ENCODE measurements at regions not wholly inside any gene's neighbourhood (a gene's known extent, or its start where the extent isn't known, plus 50 kb on each side); places are given as distances from the start of the nearest gene placed in this dataset.

DNA sequence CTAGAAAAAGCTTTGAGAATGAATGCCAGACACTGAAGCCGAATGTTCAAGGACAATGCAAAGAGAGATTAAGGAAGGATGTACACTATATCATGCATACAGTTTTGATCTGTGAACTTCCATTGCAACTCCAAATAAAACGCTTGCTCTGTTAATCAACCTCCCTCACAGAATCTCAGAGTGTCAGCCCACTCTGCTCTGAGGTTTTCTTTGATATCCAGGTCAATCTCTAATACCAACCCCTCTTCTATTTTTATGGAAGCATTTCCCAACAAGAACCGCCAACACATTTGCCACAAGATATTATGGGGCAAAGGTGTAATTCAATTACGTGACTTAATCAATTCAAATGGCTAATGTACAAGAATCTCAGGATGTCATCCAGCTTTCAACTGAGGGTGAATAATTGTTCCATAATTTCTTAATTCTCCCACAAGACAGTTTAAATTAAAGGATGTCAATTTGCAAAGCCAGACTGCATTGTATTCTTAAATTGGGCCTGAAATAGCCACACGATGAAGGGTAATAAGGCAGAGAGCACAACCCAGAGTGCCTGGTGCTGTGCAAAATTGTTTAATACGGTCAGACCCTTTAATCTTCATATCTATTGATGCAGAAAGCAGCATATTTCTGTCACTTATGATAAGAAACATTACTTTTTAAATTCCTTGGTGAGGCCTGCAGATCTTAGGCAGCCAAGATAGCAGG, 459.2 kb upstream of the DAB1 start:
- intact Hi-C loops (cut with micrococcal nuclease; ENCODE audit: unreplicated experiment) = no loop called here
- TF ChIP-seq EZH2 (IDR thresholded peaks at IDR 0.05; ENCODE audit: borderline replicate concordance, low read depth, low read length, poor library complexity, severe bottlenecking) = no peak
- TF ChIP-seq, protein P1, sequence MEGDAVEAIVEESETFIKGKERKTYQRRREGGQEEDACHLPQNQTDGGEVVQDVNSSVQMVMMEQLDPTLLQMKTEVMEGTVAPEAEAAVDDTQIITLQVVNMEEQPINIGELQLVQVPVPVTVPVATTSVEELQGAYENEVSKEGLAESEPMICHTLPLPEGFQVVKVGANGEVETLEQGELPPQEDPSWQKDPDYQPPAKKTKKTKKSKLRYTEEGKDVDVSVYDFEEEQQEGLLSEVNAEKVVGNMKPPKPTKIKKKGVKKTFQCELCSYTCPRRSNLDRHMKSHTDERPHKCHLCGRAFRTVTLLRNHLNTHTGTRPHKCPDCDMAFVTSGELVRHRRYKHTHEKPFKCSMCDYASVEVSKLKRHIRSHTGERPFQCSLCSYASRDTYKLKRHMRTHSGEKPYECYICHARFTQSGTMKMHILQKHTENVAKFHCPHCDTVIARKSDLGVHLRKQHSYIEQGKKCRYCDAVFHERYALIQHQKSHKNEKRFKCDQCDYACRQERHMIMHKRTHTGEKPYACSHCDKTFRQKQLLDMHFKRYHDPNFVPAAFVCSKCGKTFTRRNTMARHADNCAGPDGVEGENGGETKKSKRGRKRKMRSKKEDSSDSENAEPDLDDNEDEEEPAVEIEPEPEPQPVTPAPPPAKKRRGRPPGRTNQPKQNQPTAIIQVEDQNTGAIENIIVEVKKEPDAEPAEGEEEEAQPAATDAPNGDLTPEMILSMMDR (conservative IDR thresholded peaks at IDR 0.05; ENCODE audit: low read depth, low read length) = no peak
- peaks cover 25% of the 10 kb centered on the region for H3K4me1 ChIP-seq (ENCODE audit: insufficient read depth, low read length, poor library complexity, severe bottlenecking)
- no peak overlapping the region for H3K4me3 ChIP-seq (ENCODE audit: low read depth, low read length, poor library complexity, severe bottlenecking)
- H3K9me3 ChIP-seq (ENCODE audit: low read depth, low read length, poor library complexity, severe bottlenecking) = no peaks in the 10 kb centered on the region
- CTCF ChIA-PET = no interaction called here
- H3K27me3 ChIP-seq (replicated peaks; ENCODE audit: insufficient read depth, low read depth, low read length, poor library complexity) = no peaks in the 10 kb centered on the region
- H3K36me3 ChIP-seq (ENCODE audit: insufficient read depth, low read length, poor library complexity, severe bottlenecking) = no peaks in the 10 kb centered on the region
- POLR2A ChIA-PET (ENCODE audit: low non-redundant PET) = no interaction called here
- no TSS peak for BruUV-seq (replicated peaks)
- DNase-seq (ENCODE audit: low spot score) = no peak
- no peak overlapping the region for H3K27ac ChIP-seq (ENCODE audit: low read depth, low read length, poor library complexity, severe bottlenecking)

DNA sequence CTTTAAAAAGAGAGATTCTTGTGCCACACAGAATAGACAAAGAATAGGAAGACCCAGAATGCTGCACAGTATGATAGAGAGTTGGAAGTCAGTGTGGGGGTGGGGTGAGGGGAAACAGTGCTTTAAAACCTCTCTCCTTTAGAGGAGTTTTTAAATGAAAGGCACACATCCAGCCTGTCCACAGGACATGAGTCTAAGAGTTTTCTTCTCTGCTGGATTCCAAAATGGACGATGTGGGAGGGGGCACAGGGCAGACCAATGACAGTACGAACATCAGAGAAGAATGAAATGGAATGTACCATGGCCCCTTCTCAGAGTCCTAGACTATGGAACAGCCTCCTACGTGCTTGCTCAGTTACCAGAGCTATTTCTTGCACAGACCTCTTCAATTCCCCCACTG, 458.2 kb upstream of the DAB1 start:
- Histone ChIP-seq H3K9me3 (ENCODE audit: low read depth, low read length, poor library complexity, severe bottlenecking) (no peaks in the 10 kb centered on the region), H3K27ac (ENCODE audit: low read depth, low read length, poor library complexity, severe bottlenecking) (no peak overlapping the region), H3K36me3 (ENCODE audit: insufficient read depth, low read length, poor library complexity, severe bottlenecking) (no peaks in the 10 kb centered on the region), H3K4me3 (ENCODE audit: low read depth, low read length, poor library complexity, severe bottlenecking) (no peak overlapping the region), H3K4me1 (ENCODE audit: insufficient read depth, low read length, poor library complexity, severe bottlenecking) (peaks cover 17% of the 10 kb centered on the region), H3K27me3 (replicated peaks; ENCODE audit: insufficient read depth, low read depth, low read length, poor library complexity) (no peaks in the 10 kb centered on the region)
- no peak for TF ChIP-seq EZH2 (IDR thresholded peaks at IDR 0.05; ENCODE audit: borderline replicate concordance, low read depth, low read length, poor library complexity, severe bottlenecking)
- TF ChIP-seq, protein P1 (conservative IDR thresholded peaks at IDR 0.05; ENCODE audit: low read depth, low read length) = no peak
- no peak for DNase-seq (ENCODE audit: low spot score)
- BruUV-seq (replicated peaks) = no TSS peak
- POLR2A ChIA-PET (ENCODE audit: low non-redundant PET) = no interaction called here
- CTCF ChIA-PET = no interaction called here
- intact Hi-C loops (cut with micrococcal nuclease; ENCODE audit: unreplicated experiment) = no loop called here

DNA sequence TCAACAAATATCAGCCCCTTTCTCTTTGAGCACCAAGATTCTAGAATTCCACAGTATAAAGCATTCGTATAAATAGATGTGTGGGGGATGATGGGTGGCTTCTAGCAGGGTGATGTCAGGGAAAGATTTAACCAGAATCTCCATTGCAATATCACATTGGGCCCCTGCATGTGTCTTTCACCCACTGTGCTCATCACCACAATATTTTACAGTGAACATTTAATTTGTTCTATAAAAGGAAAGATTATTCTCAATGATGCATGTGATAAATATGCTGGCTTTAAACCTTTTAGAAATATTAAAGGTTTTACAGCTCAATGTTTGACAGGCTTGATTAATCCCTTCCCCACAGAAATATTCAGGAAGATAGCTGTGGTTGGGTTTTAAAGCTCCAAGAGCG, 457.8 kb upstream of the DAB1 start:
- H3K36me3 ChIP-seq (ENCODE audit: insufficient read depth, low read length, poor library complexity, severe bottlenecking) = no peaks in the 10 kb centered on the region
- no peaks in the 10 kb centered on the region for H3K27me3 ChIP-seq (replicated peaks; ENCODE audit: insufficient read depth, low read depth, low read length, poor library complexity)
- no peak for DNase-seq (ENCODE audit: low spot score)
- intact Hi-C loops (cut with micrococcal nuclease; ENCODE audit: unreplicated experiment) = no loop called here
- no peak for TF ChIP-seq EZH2 (IDR thresholded peaks at IDR 0.05; ENCODE audit: borderline replicate concordance, low read depth, low read length, poor library complexity, severe bottlenecking)
- TF ChIP-seq, protein P1 (conservative IDR thresholded peaks at IDR 0.05; ENCODE audit: low read depth, low read length) = no peak
- H3K4me3 ChIP-seq (ENCODE audit: low read depth, low read length, poor library complexity, severe bottlenecking) = no peak overlapping the region
- ChIA-PET CTCF (no interaction called here), POLR2A (ENCODE audit: low non-redundant PET) (no interaction called here)
- no peak overlapping the region for H3K27ac ChIP-seq (ENCODE audit: low read depth, low read length, poor library complexity, severe bottlenecking)
- no TSS peak for BruUV-seq (replicated peaks)
- H3K9me3 ChIP-seq (ENCODE audit: low read depth, low read length, poor library complexity, severe bottlenecking) = no peaks in the 10 kb centered on the region
- H3K4me1 ChIP-seq (ENCODE audit: insufficient read depth, low read length, poor library complexity, severe bottlenecking) = peaks cover 17% of the 10 kb centered on the region
